HL-60 (cell line): ENCODE measurements at regions not wholly inside any gene's neighbourhood (a gene's known extent, or its start where the extent isn't known, plus 50 kb on each side); places are given as distances from the start of the nearest gene placed in this dataset.

Source experiments
- DNase-seq, 2 experiments: peaks; one replicate each; pipeline ENCODE4 v3.0.0-alpha.2; 2010 to 2020; ENCODE audit warnings: low read depth in 1 of 2, low spot score in 1 of 2
- H3K27ac ChIP-seq: fragments of 250-450 bp; sonication (Bioruptor Pico); replicated peaks from 2 replicates; pipeline ENCODE4 v1.5.1; 2020; ENCODE audit warnings: mild to moderate bottlenecking, moderate library complexity
- H3K27me3 ChIP-seq: fragments of 250-450 bp; sonication (Bioruptor Pico); 2 replicates; pipeline ENCODE4 v1.5.1; 2021; ENCODE audit warnings: mild to moderate bottlenecking, moderate library complexity; ENCODE audit not compliant: insufficient read depth, poor library complexity, severe bottlenecking
- H3K4me3 ChIP-seq: replicated peaks from 2 replicates; pipeline ENCODE4 v1.5.1; 2011; ENCODE audit warnings: mild to moderate bottlenecking, control low read depth, low read length; ENCODE audit not compliant: insufficient read depth
- CTCF ChIP-seq: IDR thresholded peaks from one replicate; pipeline ENCODE4 v1.5.1; 2011; ENCODE audit warnings: low read length, control low read depth, inconsistent platforms; ENCODE audit not compliant: insufficient read depth
- GABPA ChIP-seq: IDR thresholded peaks from 2 replicates; pipeline ENCODE4 v1.6.1; 2012; ENCODE audit warnings: low read depth
- POLR2AphosphoS5 ChIP-seq: IDR thresholded peaks from 2 replicates; pipeline ENCODE4 v1.6.1; 2012; ENCODE audit warnings: low read depth
- SPI1 ChIP-seq: IDR thresholded peaks from 2 replicates; pipeline ENCODE4 v1.6.1; 2012; ENCODE audit warnings: low read depth, mild to moderate bottlenecking, borderline replicate concordance
- TF ChIP-seq, protein P1 (sequence below): IDR thresholded peaks from 2 replicates; pipeline ENCODE4 v1.6.1; 2012; ENCODE audit warnings: low read depth; ENCODE audit not compliant: insufficient replicate concordance

- no peak for TF ChIP-seq POLR2AphosphoS5
- no peak for TF ChIP-seq CTCF
- no peak for TF ChIP-seq GABPA
- TF ChIP-seq SPI1, result no peak
- TF ChIP-seq, protein P1, sequence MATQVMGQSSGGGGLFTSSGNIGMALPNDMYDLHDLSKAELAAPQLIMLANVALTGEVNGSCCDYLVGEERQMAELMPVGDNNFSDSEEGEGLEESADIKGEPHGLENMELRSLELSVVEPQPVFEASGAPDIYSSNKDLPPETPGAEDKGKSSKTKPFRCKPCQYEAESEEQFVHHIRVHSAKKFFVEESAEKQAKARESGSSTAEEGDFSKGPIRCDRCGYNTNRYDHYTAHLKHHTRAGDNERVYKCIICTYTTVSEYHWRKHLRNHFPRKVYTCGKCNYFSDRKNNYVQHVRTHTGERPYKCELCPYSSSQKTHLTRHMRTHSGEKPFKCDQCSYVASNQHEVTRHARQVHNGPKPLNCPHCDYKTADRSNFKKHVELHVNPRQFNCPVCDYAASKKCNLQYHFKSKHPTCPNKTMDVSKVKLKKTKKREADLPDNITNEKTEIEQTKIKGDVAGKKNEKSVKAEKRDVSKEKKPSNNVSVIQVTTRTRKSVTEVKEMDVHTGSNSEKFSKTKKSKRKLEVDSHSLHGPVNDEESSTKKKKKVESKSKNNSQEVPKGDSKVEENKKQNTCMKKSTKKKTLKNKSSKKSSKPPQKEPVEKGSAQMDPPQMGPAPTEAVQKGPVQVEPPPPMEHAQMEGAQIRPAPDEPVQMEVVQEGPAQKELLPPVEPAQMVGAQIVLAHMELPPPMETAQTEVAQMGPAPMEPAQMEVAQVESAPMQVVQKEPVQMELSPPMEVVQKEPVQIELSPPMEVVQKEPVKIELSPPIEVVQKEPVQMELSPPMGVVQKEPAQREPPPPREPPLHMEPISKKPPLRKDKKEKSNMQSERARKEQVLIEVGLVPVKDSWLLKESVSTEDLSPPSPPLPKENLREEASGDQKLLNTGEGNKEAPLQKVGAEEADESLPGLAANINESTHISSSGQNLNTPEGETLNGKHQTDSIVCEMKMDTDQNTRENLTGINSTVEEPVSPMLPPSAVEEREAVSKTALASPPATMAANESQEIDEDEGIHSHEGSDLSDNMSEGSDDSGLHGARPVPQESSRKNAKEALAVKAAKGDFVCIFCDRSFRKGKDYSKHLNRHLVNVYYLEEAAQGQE, result no peak
- Histone ChIP-seq H3K27ac (no peak overlapping the region), H3K4me3 (no peak overlapping the region), H3K27me3 (no peaks in the 10 kb centered on the region)
- DNase-seq, result no peak
These were observed 273.2 kb upstream of the TBX3 start for GRCh38 chr12:114957225-114957624.

DNA sequence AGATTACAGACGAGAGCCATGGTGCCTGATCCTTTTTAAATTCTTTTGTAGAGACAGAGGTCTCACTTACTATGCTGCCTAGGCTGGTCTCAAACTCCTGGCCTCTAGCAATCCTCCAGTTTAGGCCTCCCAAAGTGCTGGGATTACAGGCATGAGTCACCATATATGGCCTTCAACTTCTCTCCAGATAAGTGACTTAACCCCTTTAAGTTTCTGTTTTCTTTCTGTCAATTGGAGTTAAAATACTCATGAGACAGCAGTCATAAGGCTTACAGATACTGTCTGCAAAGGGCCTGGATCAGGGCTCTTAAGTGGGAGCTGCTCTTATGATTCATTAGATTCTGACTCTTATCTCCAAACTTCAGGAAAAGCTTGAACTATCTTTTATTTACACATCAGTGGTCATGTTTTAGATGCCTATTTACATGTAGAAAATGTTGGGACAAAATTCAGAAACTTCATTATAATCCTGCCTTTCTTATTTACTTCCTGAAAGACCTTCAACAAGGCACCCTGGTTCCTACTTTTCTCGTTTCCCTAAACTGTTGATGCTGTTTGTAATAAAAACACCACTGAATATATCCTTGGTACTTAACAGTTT is 271.5 kb upstream of the TBX3 start:
- H3K27me3 ChIP-seq, result no peaks in the 10 kb centered on the region
- DNase-seq, result no peak
- H3K27ac ChIP-seq, result no peak overlapping the region
- no peak overlapping the region for H3K4me3 ChIP-seq
- TF ChIP-seq SPI1 (no peak), POLR2AphosphoS5 (no peak), GABPA (no peak), CTCF (no peak)
- TF ChIP-seq, protein P1, result no peak

- TF ChIP-seq GABPA, result no peak
- no peak for TF ChIP-seq POLR2AphosphoS5
- TF ChIP-seq, protein P1, result no peak
- no peak for TF ChIP-seq CTCF
- TF ChIP-seq SPI1, result no peak
- no peak for DNase-seq
- Histone ChIP-seq H3K27ac (no peak overlapping the region), H3K27me3 (no peaks in the 10 kb centered on the region), H3K4me3 (no peak overlapping the region)
These were observed 270.6 kb upstream of the TBX3 start for GRCh38 chr12:114954511-114955055.
